Glutamatergic neuron (in vitro differentiated cells): ENCODE measurements at regions not wholly inside any gene's neighbourhood (a gene's known extent, or its start where the extent isn't known, plus 50 kb on each side); places are given as distances from the start of the nearest gene placed in this dataset.

ENCODE experiments used
- DNase-seq: peaks from one replicate; pipeline ENCODE4 v3.0.0; 2022
- H3K27ac Mint-ChIP-seq: one replicate; pipeline ENCODE4 v1.8.0; 2020; ENCODE audit warnings: mild to moderate bottlenecking, mixed read lengths, inconsistent platforms; ENCODE audit not compliant: unreplicated experiment
- H3K27me3 Mint-ChIP-seq: one replicate; pipeline ENCODE4 v1.8.0; 2020; ENCODE audit warnings: mild to moderate bottlenecking, moderate library complexity, mixed read lengths, inconsistent platforms; ENCODE audit not compliant: unreplicated experiment
- H3K36me3 Mint-ChIP-seq: one replicate; pipeline ENCODE4 v1.8.0; 2020; ENCODE audit warnings: mild to moderate bottlenecking, mixed read lengths, inconsistent platforms; ENCODE audit not compliant: unreplicated experiment
- H3K4me1 Mint-ChIP-seq: one replicate; pipeline ENCODE4 v1.8.0; 2020; ENCODE audit warnings: mild to moderate bottlenecking, low read depth, mixed read lengths, inconsistent platforms; ENCODE audit not compliant: unreplicated experiment
- H3K4me3 Mint-ChIP-seq: one replicate; pipeline ENCODE4 v1.8.0; 2020; ENCODE audit warnings: mild to moderate bottlenecking, mixed read lengths, inconsistent platforms; ENCODE audit not compliant: unreplicated experiment
- H3K9me3 Mint-ChIP-seq: one replicate; pipeline ENCODE4 v1.8.0; 2020; ENCODE audit warnings: mild to moderate bottlenecking, moderate library complexity, mixed read lengths, inconsistent platforms; ENCODE audit not compliant: unreplicated experiment
- TF ChIP-seq, protein P1 (sequence below): fragments of 200-600 bp; sonication (generic); IDR thresholded peaks from one replicate; pipeline ENCODE4 v1.5.0; 2021; ENCODE audit not compliant: partially characterized antibody, unreplicated experiment

DNA sequence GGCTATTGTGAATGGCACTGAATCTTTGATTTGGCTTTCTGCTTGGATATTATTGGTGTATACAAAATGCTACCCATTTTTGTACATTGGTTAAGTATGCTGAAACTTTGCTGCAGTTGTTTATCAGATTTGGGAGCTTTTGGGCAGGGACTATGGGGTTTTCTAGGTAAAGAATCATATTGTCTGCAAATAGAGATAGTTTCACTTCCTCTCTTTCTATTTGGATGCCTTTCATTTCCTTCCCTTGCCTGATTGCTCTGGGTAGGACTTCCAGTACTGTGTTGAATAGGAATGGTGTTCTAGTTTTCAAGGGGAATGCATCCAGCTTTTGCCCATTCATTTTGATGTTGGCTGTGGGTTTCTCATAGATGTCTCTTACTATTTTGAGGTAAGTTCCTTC, 489.1 kb upstream of the LRATD1 start:
- peaks cover 1% of the 10 kb centered on the region for H3K9me3 Mint-ChIP-seq
- H3K36me3 Mint-ChIP-seq = no peaks in the 10 kb centered on the region
- H3K27ac Mint-ChIP-seq = no peak overlapping the region
- no peaks in the 10 kb centered on the region for H3K4me1 Mint-ChIP-seq
- TF ChIP-seq, protein P1, sequence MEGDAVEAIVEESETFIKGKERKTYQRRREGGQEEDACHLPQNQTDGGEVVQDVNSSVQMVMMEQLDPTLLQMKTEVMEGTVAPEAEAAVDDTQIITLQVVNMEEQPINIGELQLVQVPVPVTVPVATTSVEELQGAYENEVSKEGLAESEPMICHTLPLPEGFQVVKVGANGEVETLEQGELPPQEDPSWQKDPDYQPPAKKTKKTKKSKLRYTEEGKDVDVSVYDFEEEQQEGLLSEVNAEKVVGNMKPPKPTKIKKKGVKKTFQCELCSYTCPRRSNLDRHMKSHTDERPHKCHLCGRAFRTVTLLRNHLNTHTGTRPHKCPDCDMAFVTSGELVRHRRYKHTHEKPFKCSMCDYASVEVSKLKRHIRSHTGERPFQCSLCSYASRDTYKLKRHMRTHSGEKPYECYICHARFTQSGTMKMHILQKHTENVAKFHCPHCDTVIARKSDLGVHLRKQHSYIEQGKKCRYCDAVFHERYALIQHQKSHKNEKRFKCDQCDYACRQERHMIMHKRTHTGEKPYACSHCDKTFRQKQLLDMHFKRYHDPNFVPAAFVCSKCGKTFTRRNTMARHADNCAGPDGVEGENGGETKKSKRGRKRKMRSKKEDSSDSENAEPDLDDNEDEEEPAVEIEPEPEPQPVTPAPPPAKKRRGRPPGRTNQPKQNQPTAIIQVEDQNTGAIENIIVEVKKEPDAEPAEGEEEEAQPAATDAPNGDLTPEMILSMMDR = no peak
- H3K4me3 Mint-ChIP-seq = no peak overlapping the region
- H3K27me3 Mint-ChIP-seq = no peaks in the 10 kb centered on the region
- DNase-seq = no peak

DNA sequence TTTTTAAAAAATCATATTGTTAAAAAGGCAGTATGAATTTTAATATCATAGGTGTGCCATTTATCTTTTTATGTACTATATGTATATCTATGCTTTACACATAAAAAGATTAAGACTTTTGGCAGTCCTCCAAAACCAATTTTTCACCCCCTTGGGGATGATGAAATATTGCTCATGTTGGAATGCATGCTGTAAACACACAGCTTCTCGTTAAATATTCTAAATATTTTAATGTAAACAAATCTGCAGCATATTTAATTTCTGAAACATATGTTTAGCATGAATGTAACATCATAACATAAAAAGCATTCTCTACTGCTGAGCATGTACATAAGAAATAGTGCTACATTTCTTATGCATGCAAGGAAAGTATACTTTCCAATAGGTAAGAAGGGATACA, 484.3 kb upstream of the LRATD1 start:
- TF ChIP-seq, protein P1 = no peak
- no peak for DNase-seq
- peaks cover 1% of the 10 kb centered on the region for H3K9me3 Mint-ChIP-seq
- no peak overlapping the region for H3K4me3 Mint-ChIP-seq
- H3K27me3 Mint-ChIP-seq = no peaks in the 10 kb centered on the region
- no peaks in the 10 kb centered on the region for H3K4me1 Mint-ChIP-seq
- no peaks in the 10 kb centered on the region for H3K36me3 Mint-ChIP-seq
- H3K27ac Mint-ChIP-seq = no peak overlapping the region

DNA sequence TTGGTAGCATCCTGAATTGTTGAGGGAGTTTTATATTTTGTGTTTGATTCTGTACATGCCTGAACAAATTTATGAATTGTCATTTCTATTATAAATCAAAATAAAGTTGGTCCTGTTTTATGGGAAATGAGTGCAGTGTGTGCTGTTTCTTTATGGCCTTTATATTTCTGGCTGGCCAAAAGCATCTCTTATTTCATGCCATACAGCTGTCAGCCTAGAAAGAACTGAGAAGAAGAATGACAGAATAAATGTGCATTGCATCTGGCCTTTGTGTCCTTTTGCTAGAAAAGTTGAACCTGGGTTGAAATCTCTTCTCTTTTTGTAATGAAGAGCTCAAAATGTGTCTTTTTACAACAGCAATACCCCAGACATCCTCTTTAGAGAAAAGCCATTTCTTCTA, 474.7 kb upstream of the LRATD1 start:
- no peak for DNase-seq
- Mint-ChIP-seq H3K36me3 (no peaks in the 10 kb centered on the region), H3K27ac (no peak overlapping the region)

DNA sequence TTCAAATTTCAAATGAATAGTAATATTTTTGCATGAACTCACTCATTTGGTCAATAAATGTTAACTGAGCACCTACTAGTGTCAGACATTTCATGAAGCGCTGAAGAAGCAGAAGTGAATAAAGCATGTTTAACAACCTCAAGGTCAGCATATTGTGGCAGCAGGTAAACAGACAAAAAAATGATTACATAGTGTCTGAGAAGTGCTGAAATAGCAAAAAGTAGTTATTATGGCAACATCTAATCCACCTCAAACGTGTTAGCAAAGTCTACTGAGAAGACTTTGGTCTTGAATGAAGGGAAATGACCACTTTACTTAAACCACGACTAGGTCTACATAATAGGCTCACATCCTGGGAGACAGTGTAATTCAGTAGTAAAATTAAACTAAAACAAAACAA, 452.2 kb upstream of the LRATD1 start:
- no peaks in the 10 kb centered on the region for H3K4me1 Mint-ChIP-seq
- no peaks in the 10 kb centered on the region for H3K36me3 Mint-ChIP-seq
- H3K4me3 Mint-ChIP-seq = no peak overlapping the region
- TF ChIP-seq, protein P1 = no peak
- no peaks in the 10 kb centered on the region for H3K9me3 Mint-ChIP-seq
- H3K27me3 Mint-ChIP-seq = no peaks in the 10 kb centered on the region
- DNase-seq = no peak
- H3K27ac Mint-ChIP-seq = no peak overlapping the region

More for the DNA sequence above, 474.7 kb upstream of the LRATD1 start:
- Mint-ChIP-seq H3K4me1 (no peaks in the 10 kb centered on the region), H3K4me3 (no peak overlapping the region), H3K27me3 (no peaks in the 10 kb centered on the region), H3K9me3 (no peaks in the 10 kb centered on the region)
- TF ChIP-seq, protein P1 = no peak

DNA sequence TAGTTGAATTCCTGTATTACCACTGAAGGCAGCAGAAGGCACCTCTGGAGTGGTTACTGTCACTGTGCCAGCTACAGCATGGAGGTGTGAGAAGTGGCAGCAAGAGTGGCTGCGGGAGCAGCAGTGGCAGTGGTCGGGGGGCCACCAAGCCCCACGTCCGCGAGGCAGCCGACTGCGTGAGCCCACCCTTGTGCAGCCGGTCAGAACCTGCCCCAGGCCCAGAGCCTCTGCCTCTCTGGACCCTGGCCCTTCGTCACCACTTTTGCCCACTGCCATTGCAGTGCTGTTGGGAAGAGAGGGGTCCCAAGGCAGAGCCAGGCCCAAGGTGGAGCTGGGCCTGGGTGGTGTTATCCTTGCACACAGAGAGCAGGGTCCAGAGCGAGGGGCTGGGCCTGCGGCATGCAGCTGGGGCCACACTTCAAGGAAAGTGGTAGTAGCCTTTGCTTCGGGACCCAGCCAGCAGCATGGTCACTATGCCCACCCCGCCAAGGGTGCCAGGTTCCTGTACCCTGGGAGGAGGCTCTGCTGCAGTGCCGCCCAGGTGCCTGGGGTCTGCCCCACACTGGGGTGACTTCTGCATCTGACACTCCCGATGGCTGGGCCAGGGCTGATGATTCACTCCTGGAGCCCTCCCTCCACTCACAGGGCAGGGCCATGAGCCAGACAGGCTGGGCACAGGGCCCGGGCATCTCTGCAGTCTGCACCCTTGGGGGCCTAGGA, 450.1 kb upstream of the LRATD1 start:
- Mint-ChIP-seq H3K4me3 (no peak overlapping the region), H3K36me3 (no peaks in the 10 kb centered on the region), H3K27me3 (no peaks in the 10 kb centered on the region), H3K4me1 (no peaks in the 10 kb centered on the region), H3K27ac (no peak overlapping the region), H3K9me3 (no peaks in the 10 kb centered on the region)
- TF ChIP-seq, protein P1 = no peak
- no peak for DNase-seq
